ENCODE measurements at regions not wholly inside any gene's neighbourhood (a gene's known extent, or its start where the extent isn't known, plus 50 kb on each side); places are given as distances from the start of the nearest gene placed in this dataset.
"Not testable (repeated sequence)": the region's sequence is repeated elsewhere in the genome, so short reads cannot be mapped to it uniquely, and the experiment has no call there.

GRCh38 chr4:155592179-155592937, 74.3 kb upstream of the GUCY1A1 start:
- no peak for DNase-seq (ENCODE audit: low read depth)

GRCh38 chr4:155591738-155592143, 74.9 kb upstream of the GUCY1A1 start:
- DNase-seq (ENCODE audit: low read depth): no peak

- no peak for DNase-seq (ENCODE audit: low read depth)
Observed at GRCh38 chr4:155590796-155591585, 75.7 kb upstream of the GUCY1A1 start.

- no peak for DNase-seq (ENCODE audit: low read depth)
Observed at GRCh38 chr4:155588437-155588836, 78.2 kb upstream of the GUCY1A1 start.

- peak; percentile 73 for DNase-seq (ENCODE audit: low read depth)
Observed at GRCh38 chr4:155587766-155588165, 78.9 kb upstream of the GUCY1A1 start.

GRCh38 chr4:155582971-155583437, 83.6 kb upstream of the GUCY1A1 start:
- DNase-seq (ENCODE audit: low read depth): no peak

GRCh38 chr4:155582041-155582440, 84.6 kb upstream of the GUCY1A1 start:
- DNase-seq (ENCODE audit: low read depth): no peak

- DNase-seq (ENCODE audit: low read depth): peak; percentile 60
Observed at GRCh38 chr4:155578726-155579370, 87.8 kb upstream of the GUCY1A1 start.

GRCh38 chr4:155578219-155578618, 88.4 kb upstream of the GUCY1A1 start:
- DNase-seq (ENCODE audit: low read depth): no peak

GRCh38 chr4:155574329-155574728, 92.3 kb upstream of the GUCY1A1 start:
- DNase-seq (ENCODE audit: low read depth): not testable (repeated sequence)

GRCh38 chr4:155573126-155573525, 93.5 kb upstream of the GUCY1A1 start:
- DNase-seq (ENCODE audit: low read depth): no peak

- DNase-seq (ENCODE audit: low read depth): no peak
Observed at GRCh38 chr4:155572106-155572703, 94.4 kb upstream of the GUCY1A1 start.

GRCh38 chr4:155571184-155571944, 95.3 kb upstream of the GUCY1A1 start:
- DNase-seq (ENCODE audit: low read depth): no peak

GRCh38 chr4:155570661-155571060, 96.0 kb upstream of the GUCY1A1 start:
- no peak for DNase-seq (ENCODE audit: low read depth)

- DNase-seq (ENCODE audit: low read depth): no peak
Observed at GRCh38 chr4:155569960-155570515, 96.6 kb upstream of the GUCY1A1 start.

- DNase-seq (ENCODE audit: low read depth): no peak
Observed at GRCh38 chr4:155569471-155569870, 97.2 kb upstream of the GUCY1A1 start.

- no peak for DNase-seq (ENCODE audit: low read depth)
Observed at GRCh38 chr4:155568641-155569220, 97.9 kb upstream of the GUCY1A1 start.

GRCh38 chr4:155566354-155566753, 100.3 kb upstream of the GUCY1A1 start:
- DNase-seq (ENCODE audit: low read depth): no peak

GRCh38 chr4:155565776-155566175, 100.9 kb upstream of the GUCY1A1 start:
- no peak for DNase-seq (ENCODE audit: low read depth)

- DNase-seq (ENCODE audit: low read depth): no peak
Observed at GRCh38 chr4:155565330-155565729, 101.3 kb upstream of the GUCY1A1 start.

All from myocyte (in vitro differentiated cells).